ENCODE measurements at regions not wholly inside any gene's neighbourhood (a gene's known extent, or its start where the extent isn't known, plus 50 kb on each side); places are given as distances from the start of the nearest gene placed in this dataset.
"Not testable (repeated sequence)": the region's sequence is repeated elsewhere in the genome, so short reads cannot be mapped to it uniquely, and the experiment has no call there.

GRCh38 chr1:209172286-209172685, 411.2 kb upstream of the CAMK1G start (continued):
- no peak for TF ChIP-seq ZNF223 (tag by site-specific recombination; IDR thresholded peaks at IDR 0.05)
- TF ChIP-seq ZNF140 (tag by site-specific recombination; IDR thresholded peaks at IDR 0.05): no peak
- no peak for TF ChIP-seq ZNF658 (tag by site-specific recombination; IDR thresholded peaks at IDR 0.05)
- no peak for TF ChIP-seq ZNF473 (tag by site-specific recombination; IDR thresholded peaks at IDR 0.05)
- no peak for TF ChIP-seq ZNF843 (tag by site-specific recombination; IDR thresholded peaks at IDR 0.05)
- no peak for TF ChIP-seq ZNF558 (tag by site-specific recombination; IDR thresholded peaks at IDR 0.05)
- TF ChIP-seq ZFHX2 (tag by site-specific recombination; conservative IDR thresholded peaks at IDR 0.05): no peak
- no peak for TF ChIP-seq ZNF132 (tag by site-specific recombination; IDR thresholded peaks at IDR 0.05; ENCODE audit: borderline replicate concordance)
- TF ChIP-seq ZNF214 (tag by site-specific recombination; IDR thresholded peaks at IDR 0.05; ENCODE audit: borderline replicate concordance): no peak

GRCh38 chr1:209172792-209173542, 410.5 kb upstream of the CAMK1G start:
- POLR2A ChIA-PET; H3K36me3 ChIP-seq (ENCODE audit: control insufficient read depth in 2 of 2, insufficient read depth in 1 of 2, low read length in 2 of 2); H3K27ac ChIP-seq (ENCODE audit: extremely low read depth, low read depth, low read length); H3K9me3 ChIP-seq (ENCODE audit: control insufficient read depth, insufficient read depth, low read depth, low read length); H3K4me1 ChIP-seq (ENCODE audit: control insufficient read depth, insufficient read depth, low read length); H3K4me3 ChIP-seq (ENCODE audit: low read depth, low read length): not testable (repeated sequence)
- CTCF ChIA-PET: interaction anchor here (0.9 kb wide), 1 partner anchor 17 kb away, joined by 3 read pairs; no protein-coding TSS in a partner anchor

GRCh38 chr1:209173796-209174195, 409.7 kb upstream of the CAMK1G start:
- H3K27ac ChIP-seq (ENCODE audit: extremely low read depth, low read depth, low read length); H3K4me1 ChIP-seq (ENCODE audit: control insufficient read depth, insufficient read depth, low read length); H3K4me3 ChIP-seq (ENCODE audit: low read depth, low read length); H3K36me3 ChIP-seq (ENCODE audit: control insufficient read depth in 2 of 2, insufficient read depth in 1 of 2, low read length in 2 of 2); POLR2A ChIA-PET; H3K9me3 ChIP-seq (ENCODE audit: control insufficient read depth, insufficient read depth, low read depth, low read length): not testable (repeated sequence)
- CTCF ChIA-PET: interaction anchor here (1.1 kb wide), 1 partner anchor 15 kb away, joined by 3 read pairs; no protein-coding TSS in a partner anchor

GRCh38 chr1:209176866-209177430, 406.6 kb upstream of the CAMK1G start:
- Histone ChIP-seq H3K4me1 (ENCODE audit: control insufficient read depth, insufficient read depth, low read length) (no peaks in the 10 kb centered on the region), H3K9me3 (ENCODE audit: control insufficient read depth, insufficient read depth, low read depth, low read length) (no peaks in the 10 kb centered on the region), H3K4me3 (ENCODE audit: low read depth, low read length) (no peak overlapping the region), H3K27ac (ENCODE audit: extremely low read depth, low read depth, low read length) (no peak overlapping the region), H3K36me3 (ENCODE audit: control insufficient read depth in 2 of 2, insufficient read depth in 1 of 2, low read length in 2 of 2) (no peaks in the 10 kb centered on the region)
- ChIA-PET POLR2A (no interaction called here), CTCF (interaction anchor here (1.1 kb wide), 1 partner anchor 13 kb away, joined by 4 read pairs; no protein-coding TSS in a partner anchor)
- TF ChIP-seq ZNF510 (tag by site-specific recombination; IDR thresholded peaks at IDR 0.05; ENCODE audit: insufficient replicate concordance) (no peak), KLF1 (tag by site-specific recombination; IDR thresholded peaks at IDR 0.05) (peak; percentile 52)

- Histone ChIP-seq H3K9me3 (ENCODE audit: control insufficient read depth, insufficient read depth, low read depth, low read length) (no peaks in the 10 kb centered on the region), H3K27ac (ENCODE audit: extremely low read depth, low read depth, low read length) (no peak overlapping the region), H3K4me3 (ENCODE audit: low read depth, low read length) (no peak overlapping the region), H3K36me3 (ENCODE audit: control insufficient read depth in 2 of 2, insufficient read depth in 1 of 2, low read length in 2 of 2) (no peaks in the 10 kb centered on the region), H3K4me1 (ENCODE audit: control insufficient read depth, insufficient read depth, low read length) (no peaks in the 10 kb centered on the region)
- peak; percentile 53 for TF ChIP-seq SETDB1 (IDR thresholded peaks at IDR 0.05; ENCODE audit: insufficient read length, low read length)
- TF ChIP-seq ZNF362 (tag by site-specific recombination; IDR thresholded peaks at IDR 0.05): no peak
- CTCF ChIA-PET: interaction anchor here (0.6 kb wide), 2 partner anchors 77 to 538 kb away, joined by 3 to 4 read pairs; no protein-coding TSS in a partner anchor
- POLR2A ChIA-PET: no interaction called here
Measured at GRCh38 chr1:209183195-209183594, 400.3 kb upstream of the CAMK1G start.
